Embryonic facial prominence (tissue), 1 donor: ENCODE measurements at regions not wholly inside any gene's neighbourhood (a gene's known extent, or its start where the extent isn't known, plus 50 kb on each side); places are given as distances from the start of the nearest gene placed in this dataset.

ENCODE experiments used
- DNase-seq: peaks from one replicate; pipeline ENCODE4 v3.0.0-alpha.2; 2016; ENCODE audit errors: extremely low spot score

- no peak for DNase-seq
These were observed 50.4 kb upstream of the NECTIN1 start for GRCh38 chr11:119779195-119780071.
